DND-41 (cell line): ENCODE measurements at regions not wholly inside any gene's neighbourhood (a gene's known extent, or its start where the extent isn't known, plus 50 kb on each side); places are given as distances from the start of the nearest gene placed in this dataset.
"Not testable (repeated sequence)": the region's sequence is repeated elsewhere in the genome, so short reads cannot be mapped to it uniquely, and the experiment has no call there.

Experiments
- ATAC-seq: fragments of 200-7000 bp; cut with Tn5 transposase; 3 replicates; pipeline ENCODE4 v1.9.1; 2021; ENCODE audit warnings: low read depth; ENCODE audit not compliant: insufficient read depth
- DNase-seq: peaks from one replicate; pipeline ENCODE4 v3.0.0-alpha.2; 2020
- H2AFZ ChIP-seq: 2 replicates; pipeline ENCODE4 v1.6.0; 2012; ENCODE audit warnings: low read depth, low read length
- H3K27ac ChIP-seq: 2 replicates; pipeline ENCODE4 v1.5.1; 2012; ENCODE audit warnings: low read length, inconsistent platforms
- H3K27me3 ChIP-seq: fragments of 200-600 bp; sonication (generic); 2 replicates; pipeline ENCODE4 v1.6.0; 2012; ENCODE audit warnings: low read length, mild to moderate bottlenecking, inconsistent platforms; ENCODE audit not compliant: insufficient read depth, poor library complexity
- H3K36me3 ChIP-seq: 2 replicates; pipeline ENCODE4 v1.5.1; 2012; ENCODE audit warnings: low read length, inconsistent platforms; ENCODE audit not compliant: insufficient read depth
- H3K4me1 ChIP-seq: 2 replicates; pipeline ENCODE4 v1.5.1; 2012; ENCODE audit warnings: mild to moderate bottlenecking, low read length; ENCODE audit not compliant: insufficient read depth
- H3K4me2 ChIP-seq: 2 replicates; pipeline ENCODE4 v1.6.0; 2012; ENCODE audit warnings: mild to moderate bottlenecking, moderate library complexity, low read length, inconsistent platforms; ENCODE audit not compliant: insufficient read depth
- H3K4me3 ChIP-seq, 2 experiments: fragments of 200-600 bp in 1 of 2; shearing (Covaris generic) in 1 of 2; 2 replicates each; pipeline ENCODE4 v1.5.1; 2012 to 2016; ENCODE audit warnings: inconsistent platforms in 2 of 2, low read length in 2 of 2, mild to moderate bottlenecking in 2 of 2, low read depth in 1 of 2, moderate library complexity in 1 of 2
- H3K79me2 ChIP-seq: 2 replicates; pipeline ENCODE4 v1.6.0; 2012; ENCODE audit warnings: low read length, inconsistent platforms; ENCODE audit not compliant: insufficient read depth
- H3K9ac ChIP-seq: 2 replicates; pipeline ENCODE4 v1.6.0; 2012; ENCODE audit warnings: low read depth, mild to moderate bottlenecking, inconsistent platforms, low read length, moderate library complexity
- H3K9me3 ChIP-seq: 2 replicates; pipeline ENCODE4 v1.5.1; 2012; ENCODE audit warnings: low read length, moderate library complexity, mild to moderate bottlenecking, inconsistent platforms; ENCODE audit not compliant: insufficient read depth, severe bottlenecking
- H4K20me1 ChIP-seq: 2 replicates; pipeline ENCODE4 v1.6.0; 2012; ENCODE audit warnings: low read length; ENCODE audit not compliant: insufficient read depth
- CTCF ChIP-seq: IDR thresholded peaks from 2 replicates; pipeline ENCODE4 v1.5.1; 2012; ENCODE audit warnings: borderline replicate concordance, low read length, moderate library complexity, mild to moderate bottlenecking; ENCODE audit not compliant: poor library complexity, severe bottlenecking; ENCODE audit errors: extremely low read depth
- EZH2 ChIP-seq: IDR thresholded peaks from 3 replicates; pipeline ENCODE4 v1.6.1; 2012; ENCODE audit warnings: borderline replicate concordance, low read depth, mild to moderate bottlenecking, moderate library complexity, low read length, inconsistent platforms; ENCODE audit not compliant: severe bottlenecking

GRCh38 chrY:20042993-20043392 lies 298.5 kb upstream of the KDM5D start:
- Histone ChIP-seq H4K20me1 (no peaks in the 10 kb centered on the region), H3K4me3 (no peak overlapping the region), H3K27ac (no peak overlapping the region), H3K79me2 (no peaks in the 10 kb centered on the region), H3K27me3 (no peaks in the 10 kb centered on the region), H3K9me3 (no peaks in the 10 kb centered on the region), H3K4me2 (no peak overlapping the region), H2AFZ (0 out of 2 replicates have a peak overlapping the region, but pooled peaks have one; percentile 10), H3K36me3 (no peaks in the 10 kb centered on the region), H3K4me1 (peaks cover 8% of the 10 kb centered on the region; the same call in 1 of the 2 replicates), H3K9ac (no peak overlapping the region)
- TF ChIP-seq CTCF (no peak), EZH2 (no peak)
- ATAC-seq (no peak), DNase-seq (no peak)

- no peak for TF ChIP-seq CTCF
- TF ChIP-seq EZH2: no peak
Observed at GRCh38 chrY:20025676-20026075, 281.1 kb upstream of the KDM5D start.

GRCh38 chrY:19993410-19993809 lies 248.9 kb upstream of the KDM5D start:
- ATAC-seq: peak; percentile 50; the same call in 1 of the 3 replicates
- H3K36me3 ChIP-seq: not testable (repeated sequence)

More at GRCh38 chrY:20025676-20026075, 281.1 kb upstream of the KDM5D start:
- H3K4me3 ChIP-seq: no peak overlapping the region
- H4K20me1 ChIP-seq: no peaks in the 10 kb centered on the region
- no peak overlapping the region for H3K27ac ChIP-seq
- no peaks in the 10 kb centered on the region for H3K9me3 ChIP-seq
- H3K4me1 ChIP-seq: no peaks in the 10 kb centered on the region
- H3K36me3 ChIP-seq: no peaks in the 10 kb centered on the region
- ATAC-seq (no peak), DNase-seq (no peak)
- no peak overlapping the region for H3K4me2 ChIP-seq
- H3K9ac ChIP-seq: no peak overlapping the region
- H3K79me2 ChIP-seq: no peaks in the 10 kb centered on the region
- H3K27me3 ChIP-seq: no peaks in the 10 kb centered on the region
- H2AFZ ChIP-seq: no peak overlapping the region

GRCh38 chrY:19973012-19973411 lies 228.5 kb upstream of the KDM5D start:
- Histone ChIP-seq H4K20me1 (no peaks in the 10 kb centered on the region), H3K4me3 (no peak overlapping the region), H3K4me2 (peak overlapping the region; percentile 44), H3K36me3 (no peaks in the 10 kb centered on the region), H3K9ac (no peak overlapping the region), H3K27ac (peak overlapping the region; percentile 69), H3K4me1 (peaks cover 29% of the 10 kb centered on the region), H3K79me2 (no peaks in the 10 kb centered on the region), H2AFZ (no peak overlapping the region), H3K27me3 (no peaks in the 10 kb centered on the region), H3K9me3 (no peaks in the 10 kb centered on the region)
- ATAC-seq: peak; percentile 83
- TF ChIP-seq EZH2: no peak
- TF ChIP-seq CTCF: no peak
- peak; percentile 24 for DNase-seq

More at GRCh38 chrY:19993410-19993809, 248.9 kb upstream of the KDM5D start:
- H3K9ac ChIP-seq, H4K20me1 ChIP-seq, H3K79me2 ChIP-seq, H3K9me3 ChIP-seq, H3K27me3 ChIP-seq, H3K4me3 ChIP-seq: not testable (repeated sequence)
- H3K4me2 ChIP-seq: peak overlapping the region; percentile 33; the same call in 1 of the 2 replicates
- H3K27ac ChIP-seq: peak overlapping the region; percentile 36
- H2AFZ ChIP-seq: peak overlapping the region; percentile 49; the same call in 1 of the 2 replicates
- DNase-seq: peak; percentile 79
- H3K4me1 ChIP-seq: peaks cover 23% of the 10 kb centered on the region
